Body of pancreas (tissue), 4 donors: ENCODE measurements at regions not wholly inside any gene's neighbourhood (a gene's known extent, or its start where the extent isn't known, plus 50 kb on each side); places are given as distances from the start of the nearest gene placed in this dataset.

Experiments
- CTCF ChIP-seq, 7 experiments: fragments of 450-650 bp in 4 of 7; fragments of 200-600 bp in 3 of 7; sonication (generic) in 3 of 7; IDR thresholded peaks; one replicate each; pipeline ENCODE4 v1.5.1; 2016 to 2019; ENCODE audit warnings: antibody characterized with exemption in 7 of 7
- POLR2A ChIP-seq, 3 donors: fragments of 450-650 bp; IDR thresholded peaks; one replicate each; pipeline ENCODE4 v1.6.1; 2016; ENCODE audit warnings: antibody characterized with exemption in 3 of 3, mild to moderate bottlenecking in 2 of 3

DNA sequence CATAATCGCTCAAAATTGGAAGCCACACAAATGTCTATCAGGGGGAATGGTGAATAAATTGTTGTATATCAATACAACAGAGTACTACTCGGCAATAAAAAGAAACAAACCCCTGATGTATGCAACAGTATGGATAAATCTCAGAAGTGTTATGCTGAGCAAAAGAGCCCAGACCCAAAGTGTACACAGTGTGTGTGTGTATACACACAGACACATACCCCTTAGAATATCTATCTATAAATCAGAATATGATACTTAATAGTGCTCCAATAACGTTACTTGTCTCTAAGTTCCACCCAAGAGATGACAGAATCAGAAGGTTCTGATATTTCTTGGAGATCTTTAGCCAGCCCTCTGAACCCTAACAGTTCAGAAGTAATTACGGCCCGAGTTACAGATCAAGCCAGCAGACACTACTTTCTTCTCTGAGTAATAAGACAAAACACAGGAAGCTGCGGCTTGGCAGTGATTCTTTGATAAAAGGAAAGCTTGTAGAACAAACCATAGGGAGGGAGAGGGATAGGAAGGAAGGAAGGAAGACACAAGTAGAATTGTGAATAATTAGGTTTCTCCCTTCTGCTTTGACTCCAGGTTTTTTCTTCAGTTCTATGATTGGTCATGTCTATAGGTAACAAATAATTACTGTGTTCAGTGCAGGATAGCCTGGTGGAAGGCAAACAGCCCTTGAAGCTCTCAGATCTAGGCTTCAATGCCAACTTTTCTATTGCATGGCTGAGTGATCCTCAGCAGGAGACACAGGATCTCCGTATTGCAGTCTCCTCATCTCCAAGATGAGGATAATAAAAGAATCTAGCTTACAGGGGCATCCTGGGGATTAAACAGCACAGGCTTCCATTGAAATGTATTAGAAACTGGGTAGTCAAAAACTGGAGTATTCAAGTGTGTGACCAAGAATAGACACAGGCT lies 75.6 kb upstream of the TEAD1 start:
- no peak for TF ChIP-seq POLR2A (IDR thresholded peaks at IDR 0.05)
- TF ChIP-seq CTCF (IDR thresholded peaks at IDR 0.05) = no peak
